Stimulated activated CD8-positive, alpha-beta memory T cell treated with anti-CD3 and anti-CD28 coated beads, Interleukin-7, amount 100 ng/mL, for 24 hours (primary cell): ENCODE measurements at regions not wholly inside any gene's neighbourhood (a gene's known extent, or its start where the extent isn't known, plus 50 kb on each side); places are given as distances from the start of the nearest gene placed in this dataset.
"Not testable (repeated sequence)": the region's sequence is repeated elsewhere in the genome, so short reads cannot be mapped to it uniquely, and the experiment has no call there.

Experiments
- DNase-seq: peaks from one replicate; pipeline ENCODE4 v3.0.0-alpha.2; 2020; ENCODE audit warnings: low read depth

GRCh38 chr3:6281662-6282061 is 579.3 kb upstream of the GRM7 start:
- DNase-seq = no peak

GRCh38 chr3:6282918-6283317 is 578.0 kb upstream of the GRM7 start:
- DNase-seq = no peak

- no peak for DNase-seq
Observed at GRCh38 chr3:6287088-6287875, 573.6 kb upstream of the GRM7 start.

GRCh38 chr3:6301626-6302025 is 559.3 kb upstream of the GRM7 start:
- no peak for DNase-seq

GRCh38 chr3:6315906-6316305 is 545.0 kb upstream of the GRM7 start:
- DNase-seq = no peak

GRCh38 chr3:6321999-6322398 is 538.9 kb upstream of the GRM7 start:
- DNase-seq = no peak

- no peak for DNase-seq
Observed at GRCh38 chr3:6326771-6327170, 534.1 kb upstream of the GRM7 start.

GRCh38 chr3:6340980-6341325 is 520.0 kb upstream of the GRM7 start:
- DNase-seq = not testable (repeated sequence)

GRCh38 chr3:6351752-6352151 is 509.2 kb upstream of the GRM7 start:
- DNase-seq = no peak

- no peak for DNase-seq
Observed at GRCh38 chr3:6354653-6355052, 506.3 kb upstream of the GRM7 start.

GRCh38 chr3:6362406-6362805 is 498.5 kb upstream of the GRM7 start:
- no peak for DNase-seq

- DNase-seq = no peak
Observed at GRCh38 chr3:6367171-6367570, 493.7 kb upstream of the GRM7 start.

GRCh38 chr3:6392123-6392522 is 468.8 kb upstream of the GRM7 start:
- no peak for DNase-seq

GRCh38 chr3:6394944-6395343 is 466.0 kb upstream of the GRM7 start:
- DNase-seq = no peak

- DNase-seq = no peak
Observed at GRCh38 chr3:6396631-6397030, 464.3 kb upstream of the GRM7 start.

- not testable (repeated sequence) for DNase-seq
Observed at GRCh38 chr3:6402666-6403065, 458.2 kb upstream of the GRM7 start.

GRCh38 chr3:6406923-6407322 is 454.0 kb upstream of the GRM7 start:
- not testable (repeated sequence) for DNase-seq

GRCh38 chr3:6416049-6416661 is 444.8 kb upstream of the GRM7 start:
- DNase-seq = no peak

GRCh38 chr3:6417174-6417573 is 443.7 kb upstream of the GRM7 start:
- no peak for DNase-seq

- no peak for DNase-seq
Observed at GRCh38 chr3:6418485-6418884, 442.4 kb upstream of the GRM7 start.

- no peak for DNase-seq
Observed at GRCh38 chr3:6421666-6422445, 439.1 kb upstream of the GRM7 start.

GRCh38 chr3:6425289-6425820 is 435.6 kb upstream of the GRM7 start:
- DNase-seq = no peak

- DNase-seq = not testable (repeated sequence)
Observed at GRCh38 chr3:6428276-6428675, 432.6 kb upstream of the GRM7 start.
